HG02938 (cell line): ENCODE measurements at regions not wholly inside any gene's neighbourhood (a gene's known extent, or its start where the extent isn't known, plus 50 kb on each side); places are given as distances from the start of the nearest gene placed in this dataset.
"Not testable (repeated sequence)": the region's sequence is repeated elsewhere in the genome, so short reads cannot be mapped to it uniquely, and the experiment has no call there.

Experiments
- ATAC-seq: cut with Tn5 transposase; IDR thresholded peaks from one replicate; pipeline ENCODE4 v1.9.1; 2021; ENCODE audit warnings: mild to moderate bottlenecking, moderate library complexity; ENCODE audit not compliant: unreplicated experiment

GRCh38 chr20:47927944-47928343, 142.7 kb upstream of the SULF2 start:
- no peak for ATAC-seq

- ATAC-seq, result no peak
Observed at GRCh38 chr20:47927385-47927851, 142.1 kb upstream of the SULF2 start.

GRCh38 chr20:47926731-47927130, 141.4 kb upstream of the SULF2 start:
- ATAC-seq, result no peak

- no peak for ATAC-seq
Observed at GRCh38 chr20:47925593-47925992, 140.3 kb upstream of the SULF2 start.

- no peak for ATAC-seq
Observed at GRCh38 chr20:47922269-47922668, 137.0 kb upstream of the SULF2 start.

GRCh38 chr20:47921829-47922228, 136.5 kb upstream of the SULF2 start:
- not testable (repeated sequence) for ATAC-seq

GRCh38 chr20:47921408-47921807, 136.1 kb upstream of the SULF2 start:
- ATAC-seq, result no peak

- ATAC-seq, result no peak
Observed at GRCh38 chr20:47917549-47918070, 132.3 kb upstream of the SULF2 start.

GRCh38 chr20:47915495-47915894, 130.2 kb upstream of the SULF2 start:
- no peak for ATAC-seq

GRCh38 chr20:47914792-47915191, 129.5 kb upstream of the SULF2 start:
- no peak for ATAC-seq

- not testable (repeated sequence) for ATAC-seq
Observed at GRCh38 chr20:47912786-47913501, 127.7 kb upstream of the SULF2 start.

- ATAC-seq, result not testable (repeated sequence)
Observed at GRCh38 chr20:47912165-47912564, 126.9 kb upstream of the SULF2 start.

GRCh38 chr20:47909696-47910369, 124.6 kb upstream of the SULF2 start:
- not testable (repeated sequence) for ATAC-seq

- not testable (repeated sequence) for ATAC-seq
Observed at GRCh38 chr20:47908361-47909035, 123.2 kb upstream of the SULF2 start.

GRCh38 chr20:47907951-47908350, 122.7 kb upstream of the SULF2 start:
- ATAC-seq, result not testable (repeated sequence)

- no peak for ATAC-seq
Observed at GRCh38 chr20:47907031-47907675, 121.9 kb upstream of the SULF2 start.

GRCh38 chr20:47906348-47906660, 121.0 kb upstream of the SULF2 start:
- ATAC-seq, result no peak

GRCh38 chr20:47905628-47906347, 120.5 kb upstream of the SULF2 start:
- no peak for ATAC-seq

GRCh38 chr20:47903009-47903408, 117.7 kb upstream of the SULF2 start:
- ATAC-seq, result not testable (repeated sequence)

GRCh38 chr20:47899313-47899712, 114.0 kb upstream of the SULF2 start:
- ATAC-seq, result not testable (repeated sequence)
